Kidney (tissue), 13 donors: ENCODE measurements at regions not wholly inside any gene's neighbourhood (a gene's known extent, or its start where the extent isn't known, plus 50 kb on each side); places are given as distances from the start of the nearest gene placed in this dataset.

Source experiments
- DNase-seq, 5 donors: peaks; one replicate each; pipeline ENCODE4 v3.0.0-alpha.2; 2013 to 2020
- FAIRE-seq: peaks from 2 replicates; lab custom pipeline; 2012; peaks lifted over from hg19 to GRCh38; lab: Jason Lieb, UNC
- H3K27ac ChIP-seq, 2 donors: one replicate each; pipeline ENCODE4 v1.7.0; 2013; ENCODE audit warnings: low read depth in 2 of 2, low read length in 2 of 2, inconsistent platforms in 1 of 2
- H3K27me3 ChIP-seq: one replicate; pipeline ENCODE4 v1.7.1; 2013; ENCODE audit warnings: low read length, inconsistent platforms; ENCODE audit not compliant: control insufficient read depth, insufficient read depth
- H3K36me3 ChIP-seq, 3 donors: one replicate each; pipeline versions ENCODE4 v1.7.0 to v1.7.1; 2013; ENCODE audit warnings: low read length in 3 of 3, control low read depth in 1 of 3, inconsistent platforms in 1 of 3; ENCODE audit not compliant: insufficient read depth in 3 of 3, control insufficient read depth in 2 of 3
- H3K4me1 ChIP-seq, 3 donors: one replicate each; pipeline versions ENCODE4 v1.7.0 to v1.7.1; 2013; ENCODE audit warnings: low read length in 3 of 3, inconsistent platforms in 1 of 3, low read depth in 1 of 3; ENCODE audit not compliant: control insufficient read depth in 2 of 3, insufficient read depth in 2 of 3
- H3K4me3 ChIP-seq, 3 donors: one replicate each; pipeline versions ENCODE4 v1.7.0 to v1.8.1; 2013; ENCODE audit warnings: low read length in 3 of 3, control low read depth in 1 of 3, inconsistent platforms in 1 of 3
- H3K9ac ChIP-seq, 3 donors: one replicate each; pipeline versions ENCODE4 v1.7.0 to v1.7.1; 2013; ENCODE audit warnings: low read length in 3 of 3, control low read depth in 1 of 3, inconsistent platforms in 1 of 3
- H3K9me3 ChIP-seq, 3 donors: one replicate each; pipeline versions ENCODE4 v1.7.0 to v1.7.1; 2013; ENCODE audit warnings: low read length in 3 of 3, control low read depth in 1 of 3, inconsistent platforms in 1 of 3; ENCODE audit not compliant: control insufficient read depth in 2 of 3, insufficient read depth in 1 of 3
- intact Hi-C: fragments of 100-400 bp; cut with DNase I; formaldehyde crosslinking; loops from one replicate; pipeline ENCODE4 v1.11.1; 2022
- TF ChIP-seq, protein P1 (sequence below): IDR thresholded peaks from 3 replicates; pipeline ENCODE4 v1.5.1; 2012; ENCODE audit warnings: mild to moderate bottlenecking, moderate library complexity, borderline replicate concordance; ENCODE audit not compliant: insufficient read depth; ENCODE audit errors: extremely low read depth
- donor health status: control.
- donor health status: control.
- donor health status: control.
- donor health status: control.
- donor health status: control.
- donor health status: DM: yes; HTN: yes; CAD: no.
- donor health status: Normal renal cell carcinoma (clear cell type).

DNA sequence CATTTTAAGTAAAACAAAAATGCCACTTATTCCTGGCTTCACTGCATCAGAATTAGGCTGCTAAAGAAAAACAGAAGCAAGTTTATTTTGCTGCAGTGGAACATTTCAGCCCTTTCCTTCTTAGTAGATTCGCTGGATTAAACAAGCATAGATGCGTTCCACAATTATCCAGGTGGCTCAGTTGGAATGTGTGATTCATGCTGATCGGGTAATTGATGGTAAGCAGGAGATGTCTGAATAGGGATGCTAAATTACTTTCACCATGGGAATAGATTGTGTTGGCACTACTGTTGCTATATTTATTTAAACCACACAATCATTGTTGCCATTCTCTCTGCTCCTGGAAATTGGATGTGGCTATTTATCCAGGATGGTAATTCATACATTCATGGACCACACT lies 440.1 kb upstream of the DDI1 start:
- FAIRE-seq = no peak
- Histone ChIP-seq H3K36me3 (no peaks in the 10 kb centered on the region), H3K27ac (no peak overlapping the region), H3K9ac (no peak overlapping the region), H3K4me3 (no peak overlapping the region), H3K27me3 (no peaks in the 10 kb centered on the region), H3K9me3 (no peaks in the 10 kb centered on the region), H3K4me1 (no peaks in the 10 kb centered on the region)
- intact Hi-C loops = no loop called here
- DNase-seq = no peak
- TF ChIP-seq, protein P1, sequence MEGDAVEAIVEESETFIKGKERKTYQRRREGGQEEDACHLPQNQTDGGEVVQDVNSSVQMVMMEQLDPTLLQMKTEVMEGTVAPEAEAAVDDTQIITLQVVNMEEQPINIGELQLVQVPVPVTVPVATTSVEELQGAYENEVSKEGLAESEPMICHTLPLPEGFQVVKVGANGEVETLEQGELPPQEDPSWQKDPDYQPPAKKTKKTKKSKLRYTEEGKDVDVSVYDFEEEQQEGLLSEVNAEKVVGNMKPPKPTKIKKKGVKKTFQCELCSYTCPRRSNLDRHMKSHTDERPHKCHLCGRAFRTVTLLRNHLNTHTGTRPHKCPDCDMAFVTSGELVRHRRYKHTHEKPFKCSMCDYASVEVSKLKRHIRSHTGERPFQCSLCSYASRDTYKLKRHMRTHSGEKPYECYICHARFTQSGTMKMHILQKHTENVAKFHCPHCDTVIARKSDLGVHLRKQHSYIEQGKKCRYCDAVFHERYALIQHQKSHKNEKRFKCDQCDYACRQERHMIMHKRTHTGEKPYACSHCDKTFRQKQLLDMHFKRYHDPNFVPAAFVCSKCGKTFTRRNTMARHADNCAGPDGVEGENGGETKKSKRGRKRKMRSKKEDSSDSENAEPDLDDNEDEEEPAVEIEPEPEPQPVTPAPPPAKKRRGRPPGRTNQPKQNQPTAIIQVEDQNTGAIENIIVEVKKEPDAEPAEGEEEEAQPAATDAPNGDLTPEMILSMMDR = no peak

DNA sequence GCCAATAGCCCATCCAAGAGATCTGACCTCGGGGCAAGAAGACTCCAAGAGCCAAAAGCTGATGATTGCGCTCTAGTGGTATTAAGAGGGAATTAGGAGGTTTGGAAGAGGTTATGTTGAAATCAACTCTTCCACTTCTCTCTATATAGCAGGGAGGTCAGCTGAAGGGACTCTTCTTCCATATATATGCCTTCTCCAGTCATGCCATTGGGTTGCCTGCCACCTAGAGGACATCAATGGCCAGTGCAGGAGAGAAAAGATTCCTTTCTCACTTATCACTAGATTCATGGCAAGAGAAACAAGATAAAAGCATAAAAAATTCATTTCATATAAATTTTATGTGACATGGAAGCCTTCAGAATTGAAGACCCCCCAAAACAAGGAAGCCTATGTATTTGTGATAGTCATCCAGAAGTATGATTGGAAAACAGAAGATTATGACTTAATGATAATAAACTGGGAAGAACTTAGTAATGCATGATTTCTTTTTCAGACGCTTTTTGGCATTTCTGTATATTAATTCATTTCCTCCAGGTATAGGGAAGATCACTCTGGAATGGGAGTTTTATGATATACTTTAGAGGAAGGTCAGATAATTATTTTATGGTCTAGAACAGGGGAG lies 435.1 kb upstream of the DDI1 start:
- TF ChIP-seq, protein P1 = peak; percentile 86
- Histone ChIP-seq H3K36me3 (no peaks in the 10 kb centered on the region), H3K9me3 (no peaks in the 10 kb centered on the region), H3K27me3 (no peaks in the 10 kb centered on the region), H3K9ac (no peak overlapping the region), H3K4me3 (no peak overlapping the region), H3K4me1 (no peaks in the 10 kb centered on the region), H3K27ac (no peak overlapping the region)
- intact Hi-C loops = no loop called here
- no peak for FAIRE-seq
- peak in 4 of 5 donors; percentile 37 to 72 (median 46) for DNase-seq

DNA sequence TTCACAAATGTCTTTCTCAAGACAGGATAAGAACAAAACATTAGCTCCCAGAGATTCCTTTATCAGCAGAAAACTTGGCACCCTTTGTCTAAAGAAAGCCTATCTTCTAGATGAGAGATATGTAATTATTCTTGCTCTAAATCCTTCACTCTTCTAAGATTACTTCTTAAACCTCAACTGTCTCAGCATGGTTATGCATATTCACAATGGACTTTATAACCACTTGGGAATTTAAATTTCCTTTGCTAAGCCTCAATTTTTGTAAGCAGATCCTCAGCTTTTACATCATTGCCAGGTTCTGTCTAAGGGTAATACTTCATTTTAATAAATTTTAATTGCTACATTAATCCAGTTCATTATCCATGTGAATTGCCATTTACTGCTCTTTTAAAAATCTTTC lies 433.6 kb upstream of the DDI1 start:
- TF ChIP-seq, protein P1 = no peak
- H3K27me3 ChIP-seq = no peaks in the 10 kb centered on the region
- no peak overlapping the region for H3K27ac ChIP-seq
- FAIRE-seq = no peak
- intact Hi-C loops = no loop called here
- DNase-seq = no peak
- no peak overlapping the region for H3K9ac ChIP-seq
- H3K36me3 ChIP-seq = no peaks in the 10 kb centered on the region
- H3K4me1 ChIP-seq = no peaks in the 10 kb centered on the region
- no peak overlapping the region for H3K4me3 ChIP-seq
- no peaks in the 10 kb centered on the region for H3K9me3 ChIP-seq

DNA sequence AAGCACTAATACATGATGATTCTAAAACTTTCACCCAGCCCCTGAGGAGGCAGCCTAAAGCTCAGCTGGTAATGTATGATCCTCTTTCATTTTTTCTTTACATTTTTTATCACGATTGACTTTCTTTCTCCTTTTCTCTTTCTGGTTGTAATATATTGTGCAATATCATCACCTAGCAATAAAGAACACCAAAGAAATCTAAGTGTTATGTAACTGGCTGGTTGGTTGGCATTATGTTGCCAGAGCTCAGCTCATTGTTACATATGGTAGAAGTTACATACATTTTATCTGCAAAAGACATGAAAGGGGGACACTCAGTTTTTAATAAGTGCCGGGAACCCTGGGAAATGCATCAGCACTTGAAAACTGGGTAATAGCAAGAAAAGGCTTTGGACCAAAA lies 432.1 kb upstream of the DDI1 start:
- H3K36me3 ChIP-seq = no peaks in the 10 kb centered on the region
- FAIRE-seq (no peak), DNase-seq (no peak)
- H3K4me3 ChIP-seq = no peak overlapping the region
- intact Hi-C loops = no loop called here
- no peaks in the 10 kb centered on the region for H3K4me1 ChIP-seq
- H3K9me3 ChIP-seq = no peaks in the 10 kb centered on the region
- TF ChIP-seq, protein P1 = no peak
- no peaks in the 10 kb centered on the region for H3K27me3 ChIP-seq
- H3K27ac ChIP-seq = no peak overlapping the region
- H3K9ac ChIP-seq = no peak overlapping the region
